Bronchial epithelial cell (primary cell): ENCODE measurements at regions not wholly inside any gene's neighbourhood (a gene's known extent, or its start where the extent isn't known, plus 50 kb on each side); places are given as distances from the start of the nearest gene placed in this dataset.

Source experiments
- DNase-seq: peaks from one replicate; pipeline ENCODE4 v3.0.0-alpha.2; 2010; ENCODE audit warnings: low read depth
- FAIRE-seq: peaks from 2 replicates; lab custom pipeline; 2011; peaks lifted over from hg19 to GRCh38; lab: Jason Lieb, UNC
- H3K27me3 ChIP-seq: 2 replicates; pipeline ENCODE4 v1.5.1; 2011; ENCODE audit warnings: low read length; ENCODE audit not compliant: control insufficient read depth, insufficient read depth
- H3K36me3 ChIP-seq: 2 replicates; pipeline ENCODE4 v1.5.1; 2011; ENCODE audit warnings: low read length; ENCODE audit not compliant: control insufficient read depth, insufficient read depth
- H3K4me3 ChIP-seq: 2 replicates; pipeline ENCODE4 v1.5.1; 2011; ENCODE audit warnings: mild to moderate bottlenecking, low read depth, low read length, control low read depth
- TF ChIP-seq, protein P1 (sequence below): IDR thresholded peaks from 2 replicates; pipeline ENCODE4 v1.5.1; 2011; ENCODE audit warnings: mild to moderate bottlenecking, moderate library complexity, low read length, control low read depth, inconsistent platforms; ENCODE audit not compliant: insufficient read depth, severe bottlenecking

DNA sequence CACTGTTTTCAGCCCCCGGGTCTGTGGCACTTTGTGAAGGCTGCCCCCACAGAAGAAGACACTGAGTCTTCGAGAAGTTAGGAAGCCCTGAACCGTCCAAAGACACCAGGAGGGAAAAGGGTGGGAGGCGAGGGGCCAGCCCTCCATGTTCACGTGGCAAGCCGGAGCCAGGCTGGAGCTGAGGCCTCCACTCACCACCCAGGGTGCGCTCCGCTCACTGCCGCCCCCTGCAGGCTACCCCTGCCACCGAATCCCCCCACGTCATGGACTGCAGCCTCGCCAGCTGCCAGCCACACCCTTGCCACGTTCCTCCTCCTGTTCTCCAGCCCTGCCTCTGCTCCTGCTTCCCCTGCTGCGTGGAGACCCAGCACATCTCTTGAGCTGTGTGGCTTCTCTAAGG lies 59.0 kb upstream of the EN2 start:
- H3K36me3 ChIP-seq = no peaks in the 10 kb centered on the region
- TF ChIP-seq, protein P1, sequence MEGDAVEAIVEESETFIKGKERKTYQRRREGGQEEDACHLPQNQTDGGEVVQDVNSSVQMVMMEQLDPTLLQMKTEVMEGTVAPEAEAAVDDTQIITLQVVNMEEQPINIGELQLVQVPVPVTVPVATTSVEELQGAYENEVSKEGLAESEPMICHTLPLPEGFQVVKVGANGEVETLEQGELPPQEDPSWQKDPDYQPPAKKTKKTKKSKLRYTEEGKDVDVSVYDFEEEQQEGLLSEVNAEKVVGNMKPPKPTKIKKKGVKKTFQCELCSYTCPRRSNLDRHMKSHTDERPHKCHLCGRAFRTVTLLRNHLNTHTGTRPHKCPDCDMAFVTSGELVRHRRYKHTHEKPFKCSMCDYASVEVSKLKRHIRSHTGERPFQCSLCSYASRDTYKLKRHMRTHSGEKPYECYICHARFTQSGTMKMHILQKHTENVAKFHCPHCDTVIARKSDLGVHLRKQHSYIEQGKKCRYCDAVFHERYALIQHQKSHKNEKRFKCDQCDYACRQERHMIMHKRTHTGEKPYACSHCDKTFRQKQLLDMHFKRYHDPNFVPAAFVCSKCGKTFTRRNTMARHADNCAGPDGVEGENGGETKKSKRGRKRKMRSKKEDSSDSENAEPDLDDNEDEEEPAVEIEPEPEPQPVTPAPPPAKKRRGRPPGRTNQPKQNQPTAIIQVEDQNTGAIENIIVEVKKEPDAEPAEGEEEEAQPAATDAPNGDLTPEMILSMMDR = no peak
- DNase-seq (no peak), FAIRE-seq (no peak)
- H3K4me3 ChIP-seq = no peak overlapping the region
- H3K27me3 ChIP-seq = no peaks in the 10 kb centered on the region

DNA sequence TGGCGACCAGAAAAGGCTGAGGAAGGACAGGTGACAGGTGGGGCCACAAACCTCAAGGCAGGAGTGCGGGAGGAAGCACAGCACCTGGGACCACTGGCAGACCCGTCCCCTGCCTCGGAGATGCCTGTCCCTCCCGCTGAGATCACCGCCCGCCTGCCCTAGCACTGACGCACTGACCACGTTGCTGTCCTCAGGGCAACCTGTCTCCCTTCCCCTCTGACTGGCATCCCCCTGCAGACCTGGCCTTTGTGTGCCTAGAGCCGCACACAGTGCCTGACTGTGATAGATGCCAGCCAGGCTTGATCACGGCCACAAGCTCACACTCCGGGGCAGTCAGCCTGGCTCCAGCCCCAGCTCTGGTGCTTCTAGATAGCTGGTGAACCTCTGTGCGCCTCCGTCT lies 58.4 kb upstream of the EN2 start:
- TF ChIP-seq, protein P1 = no peak
- FAIRE-seq (no peak), DNase-seq (no peak)
- Histone ChIP-seq H3K36me3 (no peaks in the 10 kb centered on the region), H3K27me3 (no peaks in the 10 kb centered on the region), H3K4me3 (no peak overlapping the region)

DNA sequence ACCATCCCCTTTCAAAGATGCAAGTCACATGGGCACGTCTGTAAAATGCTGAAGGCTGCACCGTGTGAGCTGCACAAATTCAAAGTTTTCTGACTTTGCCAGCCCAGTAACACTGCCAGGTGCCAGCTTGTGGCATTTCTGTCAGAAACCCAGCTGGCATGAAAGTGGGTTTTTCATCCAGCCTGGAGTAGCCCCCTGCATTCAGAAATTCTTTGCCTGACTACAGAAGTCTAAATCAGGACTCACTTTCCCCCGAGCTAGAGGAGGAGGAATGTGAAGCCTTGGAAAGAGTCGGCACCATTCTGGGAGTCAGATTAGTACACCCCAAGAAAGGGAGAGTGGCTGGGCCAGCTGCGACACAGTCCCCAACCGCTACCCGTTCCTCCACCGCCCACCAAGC lies 56.7 kb upstream of the EN2 start:
- FAIRE-seq (no peak), DNase-seq (no peak)
- Histone ChIP-seq H3K36me3 (no peaks in the 10 kb centered on the region), H3K4me3 (no peak overlapping the region), H3K27me3 (no peaks in the 10 kb centered on the region)
- TF ChIP-seq, protein P1 = no peak

DNA sequence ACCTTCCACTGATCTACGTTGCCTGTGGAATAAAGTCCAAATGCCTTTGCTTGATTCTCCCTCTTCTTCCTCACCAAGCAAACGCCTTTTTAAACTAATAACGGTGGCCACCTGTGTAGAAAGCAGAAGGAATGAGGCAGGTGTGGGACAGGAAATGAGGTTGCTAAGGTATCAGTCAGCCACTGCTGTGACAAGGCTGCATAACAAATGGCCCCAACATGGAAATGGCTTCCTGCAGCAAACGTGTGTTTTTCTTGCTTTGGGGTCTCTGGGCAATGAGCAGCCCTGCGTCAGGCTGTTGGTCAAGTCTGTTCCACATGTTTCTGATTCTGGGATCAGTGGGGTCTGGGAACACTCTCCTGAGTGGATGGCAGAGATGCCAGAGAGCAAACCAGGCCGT lies 56.0 kb upstream of the EN2 start:
- TF ChIP-seq, protein P1 = no peak
- no peak for DNase-seq
- no peak for FAIRE-seq
- Histone ChIP-seq H3K27me3 (no peaks in the 10 kb centered on the region), H3K4me3 (no peak overlapping the region), H3K36me3 (no peaks in the 10 kb centered on the region)

DNA sequence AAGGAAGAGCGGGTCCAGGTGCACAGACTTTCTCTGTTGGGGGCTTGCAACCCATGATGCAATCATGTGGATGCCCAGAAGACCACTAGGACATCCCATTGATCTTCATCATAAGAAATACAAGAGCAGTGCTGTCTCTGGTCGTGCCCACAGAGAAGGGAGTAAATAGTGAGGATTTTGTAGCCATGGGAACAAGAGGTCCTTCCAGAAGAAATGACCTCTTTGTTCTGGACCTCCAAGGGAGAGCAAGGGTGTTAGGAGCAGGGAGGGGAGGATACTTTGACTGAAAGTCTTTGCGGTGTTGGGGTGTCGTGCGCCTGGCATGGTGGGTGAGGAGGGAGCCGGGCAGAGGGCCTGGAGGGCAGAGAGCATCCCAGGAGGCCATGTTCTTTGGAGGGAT lies 55.0 kb upstream of the EN2 start:
- Histone ChIP-seq H3K36me3 (no peaks in the 10 kb centered on the region), H3K4me3 (no peak overlapping the region), H3K27me3 (no peaks in the 10 kb centered on the region)
- FAIRE-seq = no peak
- DNase-seq = no peak
- TF ChIP-seq, protein P1 = no peak

DNA sequence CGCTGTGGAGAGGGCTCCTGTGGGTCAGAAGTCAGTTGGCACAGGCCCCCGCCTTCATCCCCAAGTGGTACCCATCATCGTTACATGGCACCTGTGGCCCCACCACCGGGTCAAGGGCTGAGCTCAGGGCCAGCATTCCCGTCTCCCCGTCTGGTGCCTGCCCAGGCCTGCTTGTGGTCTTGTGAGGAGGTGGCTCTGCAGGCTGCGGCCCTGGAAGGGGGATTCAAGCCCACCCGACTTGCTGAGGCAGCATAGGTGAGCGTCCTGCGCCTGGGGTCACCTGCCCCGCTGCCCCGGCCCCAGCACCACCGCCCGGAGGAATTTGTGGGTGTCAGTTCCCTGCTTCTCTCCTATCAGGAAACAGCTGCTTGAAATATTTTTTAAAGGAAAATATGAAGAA lies 53.0 kb upstream of the EN2 start:
- TF ChIP-seq, protein P1 = no peak
- DNase-seq (no peak), FAIRE-seq (no peak)
- Histone ChIP-seq H3K27me3 (no peaks in the 10 kb centered on the region), H3K36me3 (no peaks in the 10 kb centered on the region), H3K4me3 (no peak overlapping the region)
